Body of pancreas (tissue), 4 donors: ENCODE measurements at regions not wholly inside any gene's neighbourhood (a gene's known extent, or its start where the extent isn't known, plus 50 kb on each side); places are given as distances from the start of the nearest gene placed in this dataset.

Experiments used
- ATAC-seq: fragments of 150-250 bp; one replicate; pipeline ENCODE4 v1.9.1; 2016
- DNase-seq, 4 donors: peaks; one replicate each; pipeline ENCODE4 v3.0.0-alpha.2; 2019
- H3K27ac ChIP-seq, 4 donors: fragments of 200-600 bp; sonication (generic); 1 replicate in 3 of 4; 2 replicates in 1 of 4; pipeline versions ENCODE4 v1.5.1 to v1.6.1; 2016 to 2019; ENCODE audit warnings: mild to moderate bottlenecking in 1 of 4, mixed read lengths in 1 of 4, moderate library complexity in 1 of 4
- H3K27me3 ChIP-seq, 2 donors: fragments of 200-600 bp; sonication (generic); one replicate each; pipeline ENCODE4 v1.6.0; 2016; ENCODE audit warnings: mild to moderate bottlenecking in 1 of 2
- H3K36me3 ChIP-seq, 2 donors: fragments of 200-600 bp; sonication (generic); replicated peaks in 1 of 2; 2 replicates each; pipeline ENCODE4 v1.5.1; 2016; ENCODE audit warnings: low read depth in 2 of 2; ENCODE audit not compliant: insufficient read depth in 1 of 2
- H3K4me1 ChIP-seq: fragments of 200-600 bp; sonication (generic); one replicate; pipeline ENCODE4 v1.6.0; 2016
- H3K4me3 ChIP-seq, 2 donors: fragments of 200-600 bp; sonication (generic); 1 replicate in 1 of 2; 2 replicates in 1 of 2; pipeline ENCODE4 v1.5.1; 2016 to 2019
- H3K9me3 ChIP-seq, 3 donors: fragments of 200-600 bp; sonication (generic); 1 replicate in 2 of 3; 2 replicates in 1 of 3; pipeline ENCODE4 v1.5.1; 2016
- CTCF ChIP-seq, 7 experiments: fragments of 450-650 bp in 4 of 7; fragments of 200-600 bp in 3 of 7; sonication (generic) in 3 of 7; IDR thresholded peaks; one replicate each; pipeline ENCODE4 v1.5.1; 2016 to 2019; ENCODE audit warnings: antibody characterized with exemption in 7 of 7
- POLR2A ChIP-seq, 3 donors: fragments of 450-650 bp; IDR thresholded peaks; one replicate each; pipeline ENCODE4 v1.6.1; 2016; ENCODE audit warnings: antibody characterized with exemption in 3 of 3, mild to moderate bottlenecking in 2 of 3
- WGBS, 2 donors: methylation state at CpG; one replicate each; pipeline ENCODE4 v1.1.5; 2017; 5-methylcytosine and 5-hydroxymethylcytosine counted together
- intact Hi-C: fragments of 100-400 bp; cut with DNase I; formaldehyde crosslinking; loops from one replicate; pipeline ENCODE4 v1.15.1; 2023

GRCh38 chr16:50464325-50465290 lies 83.6 kb upstream of the NKD1 start:
- Histone ChIP-seq H3K4me3 (no peak overlapping the region), H3K4me1 (peaks cover 4% of the 10 kb centered on the region), H3K27ac (no peak overlapping the region), H3K9me3 (no peaks in the 10 kb centered on the region), H3K36me3 (no peaks in the 10 kb centered on the region), H3K27me3 (no peaks in the 10 kb centered on the region)
- 83 to 86% methylated on average over 13 to 16 of the region's 16 CpGs for WGBS, 2 donors
- ATAC-seq, result no peak
- TF ChIP-seq CTCF (IDR thresholded peaks at IDR 0.05) (no peak), POLR2A (IDR thresholded peaks at IDR 0.05) (no peak)
- no peak for DNase-seq
- intact Hi-C loops, result no loop called here

- no peaks in the 10 kb centered on the region for H3K27me3 ChIP-seq
- TF ChIP-seq CTCF (IDR thresholded peaks at IDR 0.05) (no peak), POLR2A (IDR thresholded peaks at IDR 0.05) (no peak)
- intact Hi-C loops, result no loop called here
Observed at GRCh38 chr16:50463581-50464324, 84.4 kb upstream of the NKD1 start.

GRCh38 chr16:50462793-50463507 lies 85.2 kb upstream of the NKD1 start:
- Histone ChIP-seq H3K4me3 (no peak overlapping the region), H3K9me3 (no peaks in the 10 kb centered on the region), H3K4me1 (no peaks in the 10 kb centered on the region), H3K36me3 (no peaks in the 10 kb centered on the region), H3K27ac (no peak overlapping the region), H3K27me3 (no peaks in the 10 kb centered on the region)
- 64 to 65% methylated on average over 12 of the region's 12 CpGs for WGBS, 2 donors
- no peak for ATAC-seq
- TF ChIP-seq CTCF (IDR thresholded peaks at IDR 0.05), result no peak
- intact Hi-C loops, result no loop called here
- DNase-seq, result no peak

More at GRCh38 chr16:50463581-50464324, 84.4 kb upstream of the NKD1 start:
- H3K27ac ChIP-seq, result no peak overlapping the region
- H3K36me3 ChIP-seq, result no peaks in the 10 kb centered on the region
- H3K4me3 ChIP-seq, result no peak overlapping the region
- ATAC-seq, result no peak
- DNase-seq, result no peak
- H3K9me3 ChIP-seq, result no peaks in the 10 kb centered on the region
- 41 to 46% methylated on average over 3 of the region's 3 CpGs for WGBS, 2 donors
- H3K4me1 ChIP-seq, result peaks cover 4% of the 10 kb centered on the region

GRCh38 chr16:50461400-50461760 lies 86.8 kb upstream of the NKD1 start:
- no peaks in the 10 kb centered on the region for H3K27me3 ChIP-seq
- H3K9me3 ChIP-seq, result no peaks in the 10 kb centered on the region
- intact Hi-C loops, result no loop called here
- H3K4me1 ChIP-seq, result no peaks in the 10 kb centered on the region
- H3K4me3 ChIP-seq, result no peak overlapping the region
- no peaks in the 10 kb centered on the region for H3K36me3 ChIP-seq
- TF ChIP-seq POLR2A (IDR thresholded peaks at IDR 0.05) (no peak), CTCF (IDR thresholded peaks at IDR 0.05) (no peak)
- no peak for DNase-seq
- 76 to 89% methylated on average over 3 to 4 of the region's 4 CpGs for WGBS, 2 donors
- ATAC-seq, result no peak
- H3K27ac ChIP-seq, result no peak overlapping the region
